B cell (primary cell): ENCODE measurements at regions not wholly inside any gene's neighbourhood (a gene's known extent, or its start where the extent isn't known, plus 50 kb on each side); places are given as distances from the start of the nearest gene placed in this dataset.

Experiments used
- ATAC-seq: fragments of 200-7000 bp; cut with Tn5 transposase; one replicate; pipeline ENCODE4 v1.10.0; 2021; ENCODE audit warnings: low read depth, mild to moderate bottlenecking, moderate number of reproducible peaks, moderate library complexity
- CTCF ChIA-PET: fragments of 350-600 bp; sonication (Branson Sonifier 250); formaldehyde crosslinking; loops from one replicate; lab custom pipeline; 2021; ENCODE audit warnings: antibody characterized with exemption, inconsistent platforms; lab: Charles Lee
- POLR2A ChIA-PET: fragments of 350-600 bp; sonication (Branson Sonifier 250); formaldehyde crosslinking; loops from one replicate; lab custom pipeline; 2021; ENCODE audit warnings: antibody characterized with exemption; lab: Charles Lee
- DNase-seq: peaks from one replicate; pipeline ENCODE4 v3.0.0; 2013
- H2AFZ ChIP-seq: 2 replicates; pipeline ENCODE4 v1.6.1; 2012; ENCODE audit warnings: mild to moderate bottlenecking, low read depth, low read length; ENCODE audit not compliant: insufficient read depth, poor library complexity, severe bottlenecking
- H3K27ac ChIP-seq, 2 donors: 1 replicate in 1 of 2; 2 replicates in 1 of 2; pipeline ENCODE4 v1.5.1; 2012 to 2013; ENCODE audit warnings: low read length in 2 of 2, mild to moderate bottlenecking in 2 of 2, moderate library complexity in 1 of 2
- H3K27me3 ChIP-seq, 4 experiments: fragments of 200-600 bp in 1 of 4; sonication (generic) in 1 of 4; replicated peaks in 1 of 4; 1 replicate in 2 of 4; 2 replicates in 2 of 4; pipeline versions ENCODE4 v1.6.1 to v1.7.0; 2013 to 2016; ENCODE audit warnings: low read length in 3 of 4, mild to moderate bottlenecking in 2 of 4, mixed read lengths in 1 of 4, moderate library complexity in 1 of 4; ENCODE audit not compliant: insufficient read depth in 4 of 4, control insufficient read depth in 3 of 4; ENCODE audit errors: control extremely low read depth in 1 of 4
- H3K36me3 ChIP-seq, 2 experiments: replicated peaks in 1 of 2; 1 replicate in 1 of 2; 2 replicates in 1 of 2; pipeline versions ENCODE4 v1.6.1 to v1.7.1; 2013; ENCODE audit warnings: low read length in 1 of 2; ENCODE audit not compliant: insufficient read depth in 2 of 2, control insufficient read depth in 1 of 2; ENCODE audit errors: control extremely low read depth in 1 of 2, extremely low read depth in 1 of 2
- H3K4me1 ChIP-seq, 2 donors: fragments of 200-600 bp in 1 of 2; sonication (generic) in 1 of 2; 1 replicate in 1 of 2; 2 replicates in 1 of 2; pipeline versions ENCODE4 v1.5.1 to v1.6.1; 2013 to 2017; ENCODE audit warnings: low read length in 2 of 2; ENCODE audit not compliant: control insufficient read depth in 2 of 2, insufficient read depth in 2 of 2
- H3K4me2 ChIP-seq: replicated peaks from 2 replicates; pipeline ENCODE3; 2012; ENCODE audit warnings: mild to moderate bottlenecking, low read depth, low read length; ENCODE audit not compliant: poor library complexity, severe bottlenecking
- H3K4me3 ChIP-seq, 5 experiments: fragments of 200-600 bp in 1 of 5; sonication (generic) in 1 of 5; 1 replicate in 3 of 5; 2 replicates in 2 of 5; pipeline versions ENCODE4 v1.5.1 to v1.7.0; 2011 to 2016; ENCODE audit warnings: low read length in 4 of 5, mild to moderate bottlenecking in 4 of 5, low read depth in 2 of 5, control low read depth in 1 of 5, moderate library complexity in 1 of 5; ENCODE audit not compliant: insufficient read depth in 1 of 5; ENCODE audit errors: control extremely low read depth in 1 of 5, extremely low read depth in 1 of 5
- H3K79me2 ChIP-seq: fragments of 200-600 bp; sonication (generic); one replicate; pipeline ENCODE4 v1.6.0; 2016; ENCODE audit warnings: low read length; ENCODE audit not compliant: control insufficient read depth, insufficient read depth
- H3K9ac ChIP-seq: fragments of 200-600 bp; sonication (generic); 2 replicates; pipeline ENCODE4 v1.6.1; 2017; ENCODE audit warnings: mild to moderate bottlenecking, low read length, moderate library complexity
- H3K9me3 ChIP-seq, 3 donors: one replicate each; pipeline versions ENCODE4 v1.6.1 to v1.7.1; 2013; ENCODE audit warnings: low read length in 2 of 3; ENCODE audit not compliant: control insufficient read depth in 2 of 3, insufficient read depth in 1 of 3; ENCODE audit errors: control extremely low read depth in 1 of 3
- H4K20me1 ChIP-seq: 2 replicates; pipeline ENCODE4 v1.6.0; 2012; ENCODE audit warnings: mild to moderate bottlenecking, low read length; ENCODE audit not compliant: insufficient read depth, control insufficient read depth, poor library complexity, severe bottlenecking
- H3K27ac Mint-ChIP-seq: one replicate; pipeline ENCODE4 v1.8.0; 2021; ENCODE audit warnings: mixed read lengths
- H3K27me3 Mint-ChIP-seq: one replicate; pipeline ENCODE4 v1.8.0; 2021; ENCODE audit warnings: mixed read lengths
- H3K4me1 Mint-ChIP-seq: one replicate; pipeline ENCODE4 v1.8.0; 2021; ENCODE audit warnings: mixed read lengths
- H3K4me3 Mint-ChIP-seq: one replicate; pipeline ENCODE4 v1.8.0; 2021; ENCODE audit warnings: mixed read lengths
- H3K9me3 Mint-ChIP-seq: one replicate; pipeline ENCODE4 v1.8.0; 2022; ENCODE audit warnings: mixed read lengths; ENCODE audit not compliant: insufficient read depth
- EZH2 ChIP-seq: IDR thresholded peaks from 2 replicates; pipeline ENCODE4 v1.6.1; 2012; ENCODE audit warnings: borderline replicate concordance, low read depth, mild to moderate bottlenecking, moderate library complexity, low read length; ENCODE audit not compliant: insufficient read depth, poor library complexity, severe bottlenecking
- WGBS: methylation state at CpG from one replicate; pipeline ENCODE4 v1.1.5; 2013; ENCODE audit warnings: missing lambda C conversion rate; ENCODE audit not compliant: insufficient coverage; 5-methylcytosine and 5-hydroxymethylcytosine counted together
- intact Hi-C: fragments of 100-400 bp; cut with micrococcal nuclease; formaldehyde crosslinking; loops from one replicate; pipeline ENCODE4 v1.10.0; 2022
- TF ChIP-seq, protein P1 (sequence below): fragments of 200-600 bp; IDR thresholded peaks from one replicate; pipeline ENCODE4 v1.8.0; 2022; ENCODE audit warnings: antibody characterized with exemption, mild to moderate bottlenecking

DNA sequence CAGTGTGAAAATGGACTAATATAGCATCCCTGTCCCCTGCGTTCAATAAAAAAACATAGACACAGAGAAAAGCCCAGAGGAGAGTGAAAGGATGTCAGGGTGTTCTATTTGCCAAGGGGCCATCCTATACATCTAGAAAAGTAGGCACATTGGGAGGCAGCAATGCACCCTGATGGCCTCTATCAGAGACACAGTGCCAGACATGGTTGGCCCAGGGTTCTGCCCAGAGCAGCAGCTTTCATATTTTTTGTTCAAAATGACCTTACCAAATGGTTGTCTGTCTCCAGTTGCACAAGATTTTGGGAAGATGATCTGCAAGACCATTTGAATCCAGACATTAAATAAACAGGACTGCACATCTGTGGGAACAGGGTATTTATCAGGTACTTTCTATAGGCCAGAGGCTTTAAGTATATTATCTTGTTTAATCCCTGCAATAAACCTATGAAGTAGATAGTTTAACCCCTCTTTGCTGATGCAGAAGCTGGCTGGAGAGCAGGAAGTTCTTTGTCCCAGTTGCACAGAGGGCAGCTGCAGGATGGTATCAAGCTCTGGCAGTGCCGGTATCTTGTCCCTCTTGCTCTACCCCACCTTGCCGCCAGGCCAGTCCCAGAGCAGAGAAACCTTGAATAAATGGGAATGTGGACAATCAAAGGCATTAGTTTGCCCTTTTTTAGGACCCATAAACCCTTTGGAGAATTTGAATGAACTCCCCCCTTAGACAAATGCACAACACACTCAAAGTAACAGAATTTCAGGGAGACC lies 171.8 kb upstream of the PWP1 start:
- Mint-ChIP-seq H3K27me3 (peaks cover 12% of the 10 kb centered on the region), H3K4me1 (peaks cover 4% of the 10 kb centered on the region), H3K4me3 (no peak overlapping the region), H3K27ac (no peak overlapping the region), H3K9me3 (no peaks in the 10 kb centered on the region)
- intact Hi-C loops, result no loop called here
- Histone ChIP-seq H3K4me3 (no peak overlapping the region), H3K9me3 (no peaks in the 10 kb centered on the region), H3K79me2 (no peaks in the 10 kb centered on the region), H3K4me1 (no peaks in the 10 kb centered on the region), H3K36me3 (no peaks in the 10 kb centered on the region), H3K9ac (no peak overlapping the region), H2AFZ (no peak overlapping the region), H3K27me3 (no peaks in the 10 kb centered on the region), H3K4me2 (no peak overlapping the region), H4K20me1 (no peaks in the 10 kb centered on the region), H3K27ac (no peak overlapping the region)
- TF ChIP-seq, protein P1, sequence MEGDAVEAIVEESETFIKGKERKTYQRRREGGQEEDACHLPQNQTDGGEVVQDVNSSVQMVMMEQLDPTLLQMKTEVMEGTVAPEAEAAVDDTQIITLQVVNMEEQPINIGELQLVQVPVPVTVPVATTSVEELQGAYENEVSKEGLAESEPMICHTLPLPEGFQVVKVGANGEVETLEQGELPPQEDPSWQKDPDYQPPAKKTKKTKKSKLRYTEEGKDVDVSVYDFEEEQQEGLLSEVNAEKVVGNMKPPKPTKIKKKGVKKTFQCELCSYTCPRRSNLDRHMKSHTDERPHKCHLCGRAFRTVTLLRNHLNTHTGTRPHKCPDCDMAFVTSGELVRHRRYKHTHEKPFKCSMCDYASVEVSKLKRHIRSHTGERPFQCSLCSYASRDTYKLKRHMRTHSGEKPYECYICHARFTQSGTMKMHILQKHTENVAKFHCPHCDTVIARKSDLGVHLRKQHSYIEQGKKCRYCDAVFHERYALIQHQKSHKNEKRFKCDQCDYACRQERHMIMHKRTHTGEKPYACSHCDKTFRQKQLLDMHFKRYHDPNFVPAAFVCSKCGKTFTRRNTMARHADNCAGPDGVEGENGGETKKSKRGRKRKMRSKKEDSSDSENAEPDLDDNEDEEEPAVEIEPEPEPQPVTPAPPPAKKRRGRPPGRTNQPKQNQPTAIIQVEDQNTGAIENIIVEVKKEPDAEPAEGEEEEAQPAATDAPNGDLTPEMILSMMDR, result no peak
- TF ChIP-seq EZH2, result no peak
- ATAC-seq (no peak), DNase-seq (no peak)
- POLR2A ChIA-PET, result no interaction called here
- 100% methylated on average over 1 of the region's 3 CpGs for WGBS
- CTCF ChIA-PET, result no interaction called here

GRCh38 chr12:107514887-107515445 lies 170.6 kb upstream of the PWP1 start:
- H3K27ac ChIP-seq, result no peak overlapping the region
- no peak overlapping the region for H3K4me3 ChIP-seq
- H3K9me3 ChIP-seq, result no peaks in the 10 kb centered on the region
- H3K27me3 Mint-ChIP-seq, result peaks cover 4% of the 10 kb centered on the region
- H3K4me1 ChIP-seq, result no peaks in the 10 kb centered on the region
- POLR2A ChIA-PET, result no interaction called here
- H3K4me1 Mint-ChIP-seq, result peaks cover 4% of the 10 kb centered on the region
- H4K20me1 ChIP-seq, result no peaks in the 10 kb centered on the region
- intact Hi-C loops, result no loop called here
- no peak overlapping the region for H3K4me3 Mint-ChIP-seq
- CTCF ChIA-PET, result no interaction called here
- no peaks in the 10 kb centered on the region for H3K79me2 ChIP-seq
- no peaks in the 10 kb centered on the region for H3K9me3 Mint-ChIP-seq
- H3K27ac Mint-ChIP-seq, result no peak overlapping the region
- DNase-seq (no peak), ATAC-seq (no peak)
- no peak overlapping the region for H3K4me2 ChIP-seq
- no peak overlapping the region for H2AFZ ChIP-seq
- no peak overlapping the region for H3K9ac ChIP-seq
- 94% methylated on average over 3 of the region's 7 CpGs for WGBS
- H3K27me3 ChIP-seq, result no peaks in the 10 kb centered on the region
- H3K36me3 ChIP-seq, result no peaks in the 10 kb centered on the region
- TF ChIP-seq EZH2, result no peak
- TF ChIP-seq, protein P1, result no peak
